ENCODE measurements at regions not wholly inside any gene's neighbourhood (a gene's known extent, or its start where the extent isn't known, plus 50 kb on each side); places are given as distances from the start of the nearest gene placed in this dataset.

GRCh38 chr14:61191733-61192132 is 89.4 kb downstream of the TMEM30B start:
- DNase-seq: no peak

- no peak for DNase-seq
Observed at GRCh38 chr14:61190341-61190740, 90.8 kb downstream of the TMEM30B start.

- no peak for DNase-seq
Observed at GRCh38 chr14:61188978-61189808, 91.9 kb downstream of the TMEM30B start.

GRCh38 chr14:61188196-61188595 is 92.9 kb downstream of the TMEM30B start:
- no peak for DNase-seq

- DNase-seq: no peak
Observed at GRCh38 chr14:61187196-61187905, 93.8 kb downstream of the TMEM30B start.

- no peak for DNase-seq
Observed at GRCh38 chr14:61186341-61187195, 94.6 kb downstream of the TMEM30B start.

DNA sequence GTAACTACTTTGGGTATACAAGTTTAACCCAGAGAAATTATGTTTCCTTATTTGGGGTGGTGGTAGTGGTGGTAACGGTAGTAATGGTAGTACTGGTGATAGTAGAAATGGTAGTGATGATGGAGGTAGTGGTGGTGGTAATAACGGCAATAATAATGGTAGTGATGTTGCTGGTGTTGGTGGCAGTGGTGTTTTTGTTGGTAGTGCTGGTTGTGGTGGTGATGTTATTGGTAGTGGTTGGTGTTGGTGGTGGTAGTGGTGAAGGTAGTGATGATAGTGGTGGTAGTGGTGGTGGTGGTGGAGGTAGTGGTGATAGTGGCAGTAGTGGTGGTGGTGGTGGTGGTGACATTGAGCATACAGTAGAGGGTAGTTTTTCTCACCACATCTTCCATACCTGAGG is 95.6 kb downstream of the TMEM30B start:
- DNase-seq: no peak

DNA sequence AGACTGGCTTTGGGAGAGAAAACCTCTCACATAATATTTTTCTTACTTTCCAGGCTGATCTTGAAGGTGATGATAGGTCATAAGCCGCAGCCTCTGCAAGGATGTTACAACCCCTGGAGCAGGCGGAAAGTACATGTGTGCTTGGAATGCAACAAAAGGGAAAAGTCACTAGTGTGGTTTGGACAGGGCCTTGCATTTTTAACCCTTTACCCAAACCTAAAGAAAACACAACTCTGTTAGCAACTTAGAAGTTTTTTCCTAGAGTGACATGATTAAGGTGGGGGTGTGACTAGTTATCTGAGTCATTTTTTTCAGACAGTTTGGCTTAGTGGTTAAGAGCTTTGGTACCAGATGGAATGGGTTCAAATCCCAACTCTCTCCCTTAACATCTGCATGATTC is 97.0 kb downstream of the TMEM30B start:
- DNase-seq: no peak

GRCh38 chr14:61183196-61183885 is 97.8 kb downstream of the TMEM30B start:
- peak; percentile 40 for DNase-seq

DNA sequence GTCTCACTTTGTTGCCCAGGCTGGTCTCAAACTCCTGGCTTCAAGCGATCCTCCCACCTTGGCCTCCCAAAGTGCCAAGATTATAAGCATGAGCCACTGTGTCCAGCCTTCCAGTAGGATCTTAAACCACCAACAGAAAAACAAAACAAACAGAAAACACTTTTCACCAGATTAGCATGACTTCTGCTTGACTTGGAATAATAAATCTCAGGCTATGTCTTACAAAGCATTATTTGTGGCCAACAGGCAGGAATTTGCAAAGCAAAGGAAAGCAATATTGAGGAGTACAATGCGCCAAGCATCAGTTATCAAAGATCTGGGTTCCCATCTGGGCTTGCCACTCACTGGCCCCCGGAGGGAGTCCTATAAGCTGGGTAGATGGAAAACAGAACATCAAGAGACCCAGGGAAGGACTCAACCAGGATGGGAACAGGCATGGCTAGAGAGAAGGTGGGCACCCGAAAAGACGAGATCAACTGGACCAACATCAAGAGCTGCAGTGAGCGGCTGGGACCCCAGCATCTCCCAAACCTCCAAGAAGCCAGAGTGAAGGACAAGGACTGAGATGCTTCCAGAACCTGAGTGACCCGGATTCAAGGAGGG is 101.2 kb downstream of the TMEM30B start:
- DNase-seq: no peak

GRCh38 chr14:61179061-61179690 is 102.0 kb downstream of the TMEM30B start:
- no peak for DNase-seq

DNA sequence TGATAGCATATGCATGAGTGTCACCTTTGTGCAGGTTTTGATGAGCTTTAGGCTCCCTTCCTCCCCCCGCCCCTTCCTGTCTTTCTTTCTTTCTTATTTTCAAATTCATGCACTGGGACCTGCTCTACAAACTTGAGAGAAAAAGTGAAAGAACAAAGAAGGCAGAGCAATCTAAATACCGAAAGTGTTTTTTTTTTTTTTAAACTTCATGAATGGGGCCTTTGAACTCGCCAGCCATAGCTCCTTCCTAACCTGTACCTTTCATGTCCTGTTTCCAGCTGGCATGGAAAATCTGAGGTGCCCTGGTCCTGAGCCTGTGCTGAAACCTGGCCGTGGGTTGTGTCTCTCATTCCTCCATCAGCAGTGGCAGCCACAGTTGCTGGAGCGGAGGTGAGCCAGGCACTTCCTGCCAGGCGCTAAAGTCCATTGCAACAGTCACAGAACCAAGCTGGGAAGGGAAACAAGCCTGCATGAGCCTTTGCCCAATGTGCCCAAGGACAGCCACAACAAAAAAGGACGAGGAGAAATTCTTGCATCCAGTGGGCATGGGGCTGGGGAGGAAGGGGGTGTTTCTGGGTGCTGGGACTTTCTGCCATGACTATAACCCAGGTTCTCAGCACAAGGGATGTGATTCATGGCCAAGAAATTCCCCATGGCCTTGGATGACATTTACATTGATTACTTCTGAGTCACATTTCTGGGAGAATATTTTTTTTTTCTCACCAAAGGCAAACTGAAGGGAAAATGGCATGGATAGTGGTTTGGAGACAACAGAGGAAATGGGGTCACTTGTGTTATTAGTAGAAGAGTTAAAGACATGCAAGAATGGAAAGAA is 102.7 kb downstream of the TMEM30B start:
- DNase-seq: no peak

DNA sequence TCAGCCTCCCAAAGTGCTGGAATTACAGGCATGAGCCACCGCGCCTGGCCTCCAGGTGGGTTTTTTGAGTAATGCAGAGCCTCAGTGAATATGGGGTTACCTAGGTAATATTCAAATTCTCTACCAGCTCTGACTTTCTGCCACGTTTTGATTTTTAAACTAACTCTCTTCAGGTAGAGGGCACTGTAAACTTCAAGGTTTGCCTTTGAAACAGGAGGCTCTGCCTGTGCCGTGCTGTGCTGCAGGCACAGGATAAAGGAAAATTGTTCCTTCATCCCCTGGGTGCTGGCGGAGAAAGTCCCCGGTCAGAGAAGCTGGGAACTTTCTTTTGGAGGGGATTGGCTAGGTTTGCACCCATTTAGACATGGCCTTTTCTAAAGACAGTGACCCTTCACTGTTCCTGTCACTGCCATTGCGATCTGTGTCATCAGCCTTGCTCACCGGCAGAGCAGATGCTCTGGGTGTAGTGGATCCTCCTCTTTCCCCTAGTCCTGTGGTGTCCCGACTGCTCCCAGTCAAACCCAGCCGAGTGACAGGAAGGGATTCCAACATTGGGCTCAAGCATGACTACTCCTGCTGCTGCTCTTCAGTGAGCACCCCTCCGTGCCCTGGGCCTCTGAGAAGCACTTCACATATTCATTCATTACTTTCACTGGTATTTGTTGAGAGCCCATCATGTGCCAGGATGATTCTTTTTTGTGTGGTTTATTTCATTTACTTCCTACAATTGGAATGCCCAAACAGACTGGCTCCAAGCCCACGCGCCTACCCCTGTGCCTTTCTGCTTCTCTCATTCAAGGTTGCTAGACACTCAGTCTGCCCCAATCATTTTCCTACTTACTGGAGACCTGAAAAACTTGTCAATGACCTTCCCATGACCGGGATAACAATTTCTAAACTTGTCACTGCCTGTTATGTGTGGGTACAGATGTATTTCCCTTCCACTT is 103.6 kb downstream of the TMEM30B start:
- DNase-seq: no peak

DNA sequence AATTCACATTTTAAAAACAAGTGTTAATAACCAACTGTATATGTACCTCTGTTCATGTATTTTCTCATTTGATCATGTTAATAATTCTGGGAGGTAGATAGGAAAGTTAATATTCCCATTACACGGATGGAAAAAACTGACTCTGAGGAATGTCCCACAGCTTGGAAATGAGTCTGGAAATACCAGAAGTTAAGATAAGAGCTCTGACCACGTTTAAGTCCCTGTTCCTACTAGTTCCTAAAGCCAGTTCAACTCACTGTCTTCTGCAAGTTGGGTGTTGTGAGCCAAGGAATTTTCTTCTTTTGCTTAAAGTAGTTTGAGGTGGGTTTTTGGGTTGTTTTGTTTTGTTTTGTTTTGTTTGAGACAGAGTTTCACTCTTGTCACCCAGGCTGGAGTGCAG is 104.5 kb downstream of the TMEM30B start:
- DNase-seq: no peak

DNA sequence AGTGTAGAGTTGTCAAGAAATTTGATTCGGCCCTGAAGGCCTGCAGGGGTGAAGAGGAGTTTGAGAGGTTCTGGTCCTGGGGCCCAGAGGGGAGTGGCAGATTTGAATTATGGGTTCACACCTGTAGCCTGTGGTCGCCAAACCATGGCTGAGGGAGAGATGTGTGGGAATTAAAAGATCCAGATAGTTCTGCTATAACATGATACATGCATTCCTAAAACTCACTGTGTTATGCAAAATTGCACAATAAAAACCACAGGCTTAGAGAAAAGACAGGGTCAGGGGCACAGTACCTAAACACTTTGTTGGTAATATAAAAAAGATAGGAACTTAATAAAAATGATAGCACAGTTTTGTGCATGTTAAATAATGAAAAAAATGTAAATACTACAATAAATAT is 106.2 kb downstream of the TMEM30B start:
- DNase-seq: no peak

DNA sequence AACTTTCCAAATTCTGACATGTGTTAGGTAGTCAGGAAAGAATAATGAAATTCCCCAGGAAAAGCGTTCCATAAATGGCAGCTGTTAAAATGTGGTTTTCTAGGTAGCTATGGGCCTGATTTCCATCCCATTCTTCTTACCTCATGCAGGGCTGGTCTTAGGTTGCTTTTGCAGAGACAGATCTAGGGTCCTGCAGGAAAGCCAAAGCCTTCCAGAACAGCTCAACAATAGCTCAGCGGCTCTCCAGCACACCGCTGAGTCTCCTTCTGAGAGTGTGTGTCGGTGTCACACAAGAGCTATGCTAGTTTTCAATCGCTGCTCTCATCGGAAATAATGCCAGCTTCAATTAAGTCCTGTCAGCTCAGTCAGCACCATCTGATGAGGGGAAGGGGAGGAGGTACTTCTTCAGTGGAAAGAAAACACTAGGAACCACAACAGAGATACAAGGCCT is 106.7 kb downstream of the TMEM30B start:
- no peak for DNase-seq

- no peak for DNase-seq
Observed at GRCh38 chr14:61171727-61172126, 109.4 kb downstream of the TMEM30B start.

DNA sequence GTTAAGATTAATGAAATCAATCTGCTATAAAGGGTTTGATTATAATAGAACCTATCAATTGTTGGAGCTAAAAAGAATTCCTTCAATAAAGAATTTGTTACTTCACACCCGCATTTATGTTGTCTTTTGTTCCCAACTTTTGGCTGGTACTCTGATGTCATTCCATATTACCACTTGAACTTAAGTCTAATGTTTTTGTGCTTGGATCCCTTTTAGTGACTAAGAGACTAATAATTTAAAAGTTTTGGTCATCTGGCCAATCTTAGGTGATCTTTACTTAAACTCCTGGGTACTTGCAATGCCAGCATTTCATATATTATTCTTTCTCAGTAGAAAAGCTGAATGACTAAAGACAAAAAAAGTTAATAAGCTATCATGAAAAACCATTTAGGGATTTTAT is 113.0 kb downstream of the TMEM30B start:
- DNase-seq: no peak

DNA sequence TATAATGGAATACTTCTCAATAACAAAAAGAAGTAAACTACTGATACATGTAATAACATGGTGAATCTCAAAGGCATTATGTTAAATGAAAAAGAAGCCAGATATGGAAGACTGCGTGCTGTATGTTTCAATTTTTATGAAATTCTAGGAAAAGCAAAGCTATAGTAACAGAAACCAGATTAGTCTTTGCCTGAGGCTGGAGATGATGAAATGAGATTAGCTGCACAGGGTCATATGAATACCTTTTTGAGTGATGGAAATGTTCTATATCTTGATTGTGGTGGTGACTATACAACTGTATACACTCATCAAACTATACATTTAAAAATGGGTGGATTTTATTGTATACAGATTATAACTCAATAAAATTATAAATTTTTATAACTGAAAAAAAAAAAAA is 113.5 kb downstream of the TMEM30B start:
- DNase-seq: no peak

DNA sequence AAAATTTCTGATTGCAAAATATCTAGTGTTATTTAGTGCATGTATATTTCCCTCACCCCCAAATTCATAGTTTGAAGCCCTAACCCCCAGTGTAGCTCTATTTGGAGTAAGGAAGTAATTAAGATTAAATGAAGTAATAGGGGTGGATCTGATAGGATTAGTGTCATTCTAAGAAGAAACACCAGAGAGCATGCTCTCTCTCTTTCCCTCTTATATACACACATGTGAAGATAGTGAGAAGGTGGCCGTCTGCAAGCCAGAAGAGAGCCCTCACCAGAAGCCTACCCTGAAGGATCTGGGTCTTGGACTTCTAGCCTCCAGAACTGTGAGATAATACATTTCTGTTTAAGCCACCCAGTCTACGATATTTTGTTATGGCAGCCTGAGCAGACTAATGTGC is 120.3 kb downstream of the TMEM30B start:
- DNase-seq: no peak
